ENCODE measurements at regions not wholly inside any gene's neighbourhood (a gene's known extent, or its start where the extent isn't known, plus 50 kb on each side); places are given as distances from the start of the nearest gene placed in this dataset.

DNA sequence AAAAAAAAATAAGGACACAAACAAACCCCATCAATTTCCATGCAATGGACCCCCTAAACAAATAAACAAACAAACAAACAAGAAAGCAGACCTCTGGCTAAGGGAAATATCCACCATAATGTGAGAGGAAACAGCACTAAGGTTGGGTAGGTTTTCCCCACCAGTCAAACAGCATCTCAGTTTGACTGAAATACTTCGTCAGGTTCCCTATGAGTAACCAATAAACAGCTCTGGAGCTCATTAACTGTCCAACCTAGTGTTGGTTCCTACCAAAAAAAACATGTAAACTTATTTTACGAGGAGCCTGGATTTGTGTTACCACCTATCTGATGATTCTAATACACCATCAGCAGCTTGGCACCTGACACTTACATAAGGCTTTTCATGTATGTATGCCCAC lies 198.5 kb upstream of the TARS1 start:
- Histone ChIP-seq H3K9me3 (no peaks in the 10 kb centered on the region), H3K4me3 (no peak overlapping the region), H3K4me1 (no peaks in the 10 kb centered on the region), H3K4me2 (no peak overlapping the region), H3K27ac (no peak overlapping the region)
- DNase-seq (ENCODE audit: low read depth in 1 of 2, low spot score in 1 of 2) (no peak), ATAC-seq (no peak), FAIRE-seq (no peak)
- POLR2A ChIA-PET = no interaction called here
- no peak for TF ChIP-seq HOXB13 (CRISPR knock-in tag; IDR thresholded peaks at IDR 0.05; ENCODE audit: low read depth)
- TF ChIP-seq SREBF2 (IDR thresholded peaks at IDR 0.05) = no peak
- no peak for TF ChIP-seq NFE2L2 (conservative IDR thresholded peaks at IDR 0.05; ENCODE audit: low read length)
- no peak for TF ChIP-seq ZFP36 (IDR thresholded peaks at IDR 0.05; ENCODE audit: borderline replicate concordance, partially characterized antibody)
- no peak for TF ChIP-seq FOSB (CRISPR knock-in tag; IDR thresholded peaks at IDR 0.05)
- WGBS (ENCODE audit: missing lambda C conversion rate) = 94% methylated on average over 2 of the region's 2 CpGs
- CTCF ChIA-PET = interaction anchor here (0.6 to 1.2 kb wide), 4 partner anchors 10 to 533 kb away, joined by 3 to 4 read pairs (median 3); no protein-coding TSS in a partner anchor

DNA sequence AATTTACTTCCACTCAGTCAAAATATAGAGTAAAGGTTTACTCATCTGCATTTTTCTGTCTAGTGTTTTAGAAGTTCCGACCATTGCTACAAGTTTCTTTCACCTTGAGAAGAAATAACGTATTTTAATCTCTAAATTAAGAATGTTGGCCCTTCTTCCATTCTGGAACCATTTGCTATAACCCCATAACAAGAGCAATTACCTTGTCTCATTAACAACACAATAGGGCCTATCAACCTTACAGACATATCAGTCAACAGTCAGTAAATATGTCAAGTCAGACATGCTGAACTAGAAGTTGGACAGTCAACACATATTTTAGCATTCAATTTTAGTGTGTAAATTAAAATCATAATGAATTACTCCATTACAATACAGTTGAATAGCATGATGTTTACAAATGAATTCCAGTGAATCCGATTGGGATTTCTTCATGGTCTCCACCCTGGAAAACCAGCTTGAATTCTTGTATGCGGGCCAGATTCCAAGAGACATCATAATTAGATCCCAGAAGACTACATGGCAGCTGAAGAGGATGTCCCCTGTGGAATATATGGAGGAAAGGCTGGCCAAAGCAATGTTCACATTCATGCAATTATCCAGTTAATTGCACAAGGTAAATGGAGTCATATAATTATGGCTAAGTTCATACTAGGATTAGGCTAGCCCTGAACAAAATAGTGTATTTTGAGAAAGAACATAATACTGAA lies 196.2 kb upstream of the TARS1 start:
- Histone ChIP-seq H3K4me2 (no peak overlapping the region), H3K9me3 (no peaks in the 10 kb centered on the region), H3K4me1 (no peaks in the 10 kb centered on the region), H3K27ac (no peak overlapping the region), H3K4me3 (no peak overlapping the region)
- ChIA-PET POLR2A (no interaction called here), CTCF (interaction anchor here (0.6 kb wide), 1 partner anchor 63 kb away, joined by 3 read pairs; no protein-coding TSS in a partner anchor)
- DNase-seq (ENCODE audit: low read depth in 1 of 2, low spot score in 1 of 2) = no peak
- 57% methylated on average over 4 of the region's 4 CpGs for WGBS (ENCODE audit: missing lambda C conversion rate)
- TF ChIP-seq, protein P1, sequence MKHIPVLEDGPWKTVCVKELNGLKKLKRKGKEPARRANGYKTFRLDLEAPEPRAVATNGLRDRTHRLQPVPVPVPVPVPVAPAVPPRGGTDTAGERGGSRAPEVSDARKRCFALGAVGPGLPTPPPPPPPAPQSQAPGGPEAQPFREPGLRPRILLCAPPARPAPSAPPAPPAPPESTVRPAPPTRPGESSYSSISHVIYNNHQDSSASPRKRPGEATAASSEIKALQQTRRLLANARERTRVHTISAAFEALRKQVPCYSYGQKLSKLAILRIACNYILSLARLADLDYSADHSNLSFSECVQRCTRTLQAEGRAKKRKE (CRISPR knock-in tag; IDR thresholded peaks at IDR 0.05; ENCODE audit: low read depth) = no peak
- no peak for TF ChIP-seq POLR2AphosphoS2 (conservative IDR thresholded peaks at IDR 0.05; ENCODE audit: low read length)
- TF ChIP-seq BHLHE40 (IDR thresholded peaks at IDR 0.05; ENCODE audit: low read depth, low read length) = no peak
- no peak for TF ChIP-seq GATA3 (IDR thresholded peaks at IDR 0.05; ENCODE audit: borderline replicate concordance)
- no peak for TF ChIP-seq CBX2 (IDR thresholded peaks at IDR 0.05; ENCODE audit: borderline replicate concordance, low read depth)
- TF ChIP-seq NR3C1 (IDR thresholded peaks at IDR 0.05) = no peak
- TF ChIP-seq HOXB5 (CRISPR knock-in tag; IDR thresholded peaks at IDR 0.05) = no peak
- TF ChIP-seq CHD2 (IDR thresholded peaks at IDR 0.05; ENCODE audit: low read length, partially characterized antibody) = no peak
- no peak for TF ChIP-seq ELK1 (IDR thresholded peaks at IDR 0.05; ENCODE audit: low read depth, low read length)
- no peak for FAIRE-seq
- ATAC-seq = no peak

DNA sequence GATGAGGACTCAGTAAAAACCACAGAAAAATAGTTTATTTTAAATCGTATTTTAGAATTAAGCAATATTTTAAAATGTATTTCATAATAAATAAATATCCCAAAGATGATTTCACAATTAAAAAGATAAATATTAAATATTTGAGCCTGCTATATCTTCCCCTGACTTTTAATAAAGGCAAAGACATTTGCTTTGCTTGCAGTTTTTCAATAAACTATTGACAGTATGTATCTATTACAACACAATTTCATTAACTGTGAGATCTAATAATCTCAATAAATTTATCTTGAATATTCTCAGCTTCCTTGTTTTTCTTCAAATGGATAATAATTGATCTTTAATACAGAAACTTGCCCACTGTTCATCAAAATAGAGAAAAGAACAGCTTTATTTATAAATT lies 186.2 kb upstream of the TARS1 start:
- WGBS (ENCODE audit: missing lambda C conversion rate) = 25% methylated on average over 1 of the region's 1 CpG
- DNase-seq (ENCODE audit: low read depth in 1 of 2, low spot score in 1 of 2) (no peak), FAIRE-seq (no peak), ATAC-seq (no peak)
- 0 out of 3 replicates have a peak, but pooled peaks cover 8% of the 10 kb centered on the region for H3K4me1 ChIP-seq
- ChIA-PET POLR2A (no interaction called here), CTCF (interaction anchor here (1.1 kb wide), 1 partner anchor 548 kb away, joined by 3 read pairs; no protein-coding TSS in a partner anchor)
- H3K4me2 ChIP-seq = no peak overlapping the region
- H3K4me3 ChIP-seq = no peak overlapping the region
- no peak for TF ChIP-seq NFE2L2 (conservative IDR thresholded peaks at IDR 0.05; ENCODE audit: low read length)
- TF ChIP-seq MAFK (IDR thresholded peaks at IDR 0.05; ENCODE audit: partially characterized antibody) = peak; percentile 32
- no peak overlapping the region for H3K27ac ChIP-seq
- H3K9me3 ChIP-seq = no peaks in the 10 kb centered on the region

- Histone ChIP-seq H3K4me1 (0 out of 3 replicates have a peak, but pooled peaks cover 8% of the 10 kb centered on the region), H3K27ac (no peak overlapping the region), H3K9me3 (no peaks in the 10 kb centered on the region), H3K4me3 (no peak overlapping the region), H3K4me2 (no peak overlapping the region)
- WGBS (ENCODE audit: missing lambda C conversion rate) = 64% methylated on average over 4 of the region's 4 CpGs
- peak in 1 of 2 experiments; percentile 17 for DNase-seq (ENCODE audit: low read depth in 1 of 2, low spot score in 1 of 2)
- ATAC-seq = peak; percentile 40 to 64; a peak in 4 of 6 replicates
- ChIA-PET POLR2A (no interaction called here), CTCF (interaction anchor here (1.0 kb wide), 1 partner anchor 12 kb away, joined by 3 read pairs; no protein-coding TSS in a partner anchor)
- FAIRE-seq = no peak
- no peak for TF ChIP-seq HMGXB4 (CRISPR knock-in tag; IDR thresholded peaks at IDR 0.05; ENCODE audit: borderline replicate concordance)
- TF ChIP-seq, protein P2, sequence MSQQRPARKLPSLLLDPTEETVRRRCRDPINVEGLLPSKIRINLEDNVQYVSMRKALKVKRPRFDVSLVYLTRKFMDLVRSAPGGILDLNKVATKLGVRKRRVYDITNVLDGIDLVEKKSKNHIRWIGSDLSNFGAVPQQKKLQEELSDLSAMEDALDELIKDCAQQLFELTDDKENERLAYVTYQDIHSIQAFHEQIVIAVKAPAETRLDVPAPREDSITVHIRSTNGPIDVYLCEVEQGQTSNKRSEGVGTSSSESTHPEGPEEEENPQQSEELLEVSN (IDR thresholded peaks at IDR 0.05; ENCODE audit: borderline replicate concordance, low read depth) = no peak
- no peak for TF ChIP-seq FOSL2 (IDR thresholded peaks at IDR 0.05)
- TF ChIP-seq FOSL2 (CRISPR knock-in tag; IDR thresholded peaks at IDR 0.05) = peak; percentile 48
- TF ChIP-seq SMC3 (IDR thresholded peaks at IDR 0.05) = peak; percentile 16; the same call in 1 of the 3 replicates
- no peak for TF ChIP-seq HES2 (IDR thresholded peaks at IDR 0.05)
- no peak; the same call in 2 of the 3 replicates for TF ChIP-seq CTCF (IDR thresholded peaks at IDR 0.05)
- no peak for TF ChIP-seq JUNB (IDR thresholded peaks at IDR 0.05)
Observed at GRCh38 chr5:33257807-33258429, 182.8 kb upstream of the TARS1 start.

Measured in A549 (cell line).